SK-N-SH treated with all-trans-retinoic acid at 6 μM for 48 hours (cell line): ENCODE measurements at regions not wholly inside any gene's neighbourhood (a gene's known extent, or its start where the extent isn't known, plus 50 kb on each side); places are given as distances from the start of the nearest gene placed in this dataset.

Experiments
- BACH2 ChIP-seq: fragments of 250-450 bp; sonication (Bioruptor Pico); IDR thresholded peaks from 2 replicates; pipeline ENCODE4 v1.9.0; 2021; ENCODE audit warnings: mild to moderate bottlenecking, borderline replicate concordance
- CREB5 ChIP-seq: fragments of 250-450 bp; sonication (Bioruptor Pico); IDR thresholded peaks from 2 replicates; pipeline ENCODE4 v1.5.1; 2020; ENCODE audit warnings: low read depth, mild to moderate bottlenecking, moderate library complexity
- ZNF565 ChIP-seq: fragments of 450-650 bp; formaldehyde crosslinking; conservative IDR thresholded peaks from 2 replicates; pipeline ENCODE4 v1.5.0; 2020; ENCODE audit warnings: low read depth, mild to moderate bottlenecking, moderate library complexity

GRCh38 chr16:85983606-85984230, 84.8 kb downstream of the IRF8 start:
- TF ChIP-seq BACH2 (no peak), CREB5 (CRISPR knock-in tag) (no peak), ZNF565 (CRISPR knock-in tag) (no peak)
